ENCODE measurements at regions not wholly inside any gene's neighbourhood (a gene's known extent, or its start where the extent isn't known, plus 50 kb on each side); places are given as distances from the start of the nearest gene placed in this dataset.

GRCh38 chr21:36584980-36585940 is 105.3 kb upstream of the CLDN14 start:
- TF ChIP-seq CTCF (optimal IDR thresholded peaks at IDR 0.05 in 1 of 3, IDR thresholded peaks at IDR 0.05 in 1 of 3, conservative IDR thresholded peaks at IDR 0.05 in 1 of 3; ENCODE audit: extremely low read depth in 1 of 3, insufficient read depth in 2 of 3, low read length in 3 of 3) (no peak), EZH2 (IDR thresholded peaks at IDR 0.05; ENCODE audit: low read length) (no peak)

Data from keratinocyte (primary cell).